Upper lobe of left lung (tissue), 4 donors: ENCODE measurements at regions not wholly inside any gene's neighbourhood (a gene's known extent, or its start where the extent isn't known, plus 50 kb on each side); places are given as distances from the start of the nearest gene placed in this dataset.

ENCODE experiments used
- CTCF ChIP-seq, 6 experiments: fragments of 450-650 bp in 4 of 6; fragments of 200-600 bp in 2 of 6; sonication (generic) in 2 of 6; IDR thresholded peaks; one replicate each; pipeline ENCODE4 v1.5.1; 2016 to 2019; ENCODE audit warnings: antibody characterized with exemption in 6 of 6
- POLR2A ChIP-seq, 4 donors: fragments of 450-650 bp; IDR thresholded peaks; one replicate each; pipeline ENCODE4 v1.5.1; 2016 to 2017; ENCODE audit warnings: antibody characterized with exemption in 4 of 4, mild to moderate bottlenecking in 2 of 4

GRCh38 chr7:88522771-88523293 lies 216.1 kb upstream of the STEAP4 start:
- TF ChIP-seq POLR2A (IDR thresholded peaks at IDR 0.05): no peak
- TF ChIP-seq CTCF (IDR thresholded peaks at IDR 0.05): no peak
